Brain microvascular endothelial cell (primary cell): ENCODE measurements at regions not wholly inside any gene's neighbourhood (a gene's known extent, or its start where the extent isn't known, plus 50 kb on each side); places are given as distances from the start of the nearest gene placed in this dataset.

Source experiments
- DNase-seq: peaks from one replicate; pipeline ENCODE4 v3.0.0-alpha.2; 2020
- H3K27ac ChIP-seq: fragments of 250-450 bp; sonication (Bioruptor Pico); 2 replicates; pipeline ENCODE4 v1.5.1; 2020; ENCODE audit warnings: mild to moderate bottlenecking, moderate library complexity
- H3K27me3 ChIP-seq: fragments of 250-450 bp; sonication (Bioruptor Pico); replicated peaks from 2 replicates; pipeline ENCODE4 v1.5.1; 2020; ENCODE audit warnings: mild to moderate bottlenecking
- H3K36me3 ChIP-seq: fragments of 250-450 bp; sonication (Bioruptor Pico); replicated peaks from 2 replicates; pipeline ENCODE4 v1.5.1; 2020; ENCODE audit warnings: mild to moderate bottlenecking
- H3K4me3 ChIP-seq: 2 replicates; pipeline ENCODE4 v1.5.1; 2011; ENCODE audit warnings: low read depth, mild to moderate bottlenecking, control low read depth, low read length, moderate library complexity
- in situ Hi-C: cut with HindIII; loops from 2 replicates; pipeline ENCODE4 v1.10.0; 2017; ENCODE audit warnings: low sequenced_read_pairs, low pct_ligation_motif_present
- TF ChIP-seq, protein P1 (sequence below): IDR thresholded peaks from 2 replicates; pipeline ENCODE4 v1.5.1; 2011; ENCODE audit warnings: low read depth, mild to moderate bottlenecking, moderate library complexity, low read length, control low read depth, inconsistent platforms; ENCODE audit errors: missing control alignments

DNA sequence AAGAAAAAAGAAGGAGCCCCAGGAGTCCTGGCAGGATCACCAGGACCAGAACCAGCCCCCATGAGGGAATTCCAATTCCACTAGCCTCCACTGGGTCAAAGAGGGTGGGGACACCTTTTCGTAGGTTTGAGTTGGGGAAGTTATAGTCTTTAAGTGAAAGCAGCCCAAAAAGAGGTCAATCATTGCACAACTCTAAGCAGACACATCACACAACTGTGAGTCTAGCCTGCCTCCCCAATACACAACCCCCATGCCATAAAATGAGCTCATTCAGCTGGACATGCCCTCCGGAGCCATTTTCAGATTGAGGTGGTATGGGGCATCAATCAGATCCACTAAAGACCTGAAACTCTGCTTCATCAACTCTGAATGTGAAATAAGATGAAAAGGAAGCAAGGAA lies 179.9 kb downstream of the NPHP4 start:
- TF ChIP-seq, protein P1, sequence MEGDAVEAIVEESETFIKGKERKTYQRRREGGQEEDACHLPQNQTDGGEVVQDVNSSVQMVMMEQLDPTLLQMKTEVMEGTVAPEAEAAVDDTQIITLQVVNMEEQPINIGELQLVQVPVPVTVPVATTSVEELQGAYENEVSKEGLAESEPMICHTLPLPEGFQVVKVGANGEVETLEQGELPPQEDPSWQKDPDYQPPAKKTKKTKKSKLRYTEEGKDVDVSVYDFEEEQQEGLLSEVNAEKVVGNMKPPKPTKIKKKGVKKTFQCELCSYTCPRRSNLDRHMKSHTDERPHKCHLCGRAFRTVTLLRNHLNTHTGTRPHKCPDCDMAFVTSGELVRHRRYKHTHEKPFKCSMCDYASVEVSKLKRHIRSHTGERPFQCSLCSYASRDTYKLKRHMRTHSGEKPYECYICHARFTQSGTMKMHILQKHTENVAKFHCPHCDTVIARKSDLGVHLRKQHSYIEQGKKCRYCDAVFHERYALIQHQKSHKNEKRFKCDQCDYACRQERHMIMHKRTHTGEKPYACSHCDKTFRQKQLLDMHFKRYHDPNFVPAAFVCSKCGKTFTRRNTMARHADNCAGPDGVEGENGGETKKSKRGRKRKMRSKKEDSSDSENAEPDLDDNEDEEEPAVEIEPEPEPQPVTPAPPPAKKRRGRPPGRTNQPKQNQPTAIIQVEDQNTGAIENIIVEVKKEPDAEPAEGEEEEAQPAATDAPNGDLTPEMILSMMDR, result no peak
- Histone ChIP-seq H3K4me3 (no peak overlapping the region), H3K27ac (no peak overlapping the region), H3K36me3 (no peaks in the 10 kb centered on the region), H3K27me3 (no peaks in the 10 kb centered on the region)
- in situ Hi-C loops, result no loop called here
- DNase-seq, result no peak

DNA sequence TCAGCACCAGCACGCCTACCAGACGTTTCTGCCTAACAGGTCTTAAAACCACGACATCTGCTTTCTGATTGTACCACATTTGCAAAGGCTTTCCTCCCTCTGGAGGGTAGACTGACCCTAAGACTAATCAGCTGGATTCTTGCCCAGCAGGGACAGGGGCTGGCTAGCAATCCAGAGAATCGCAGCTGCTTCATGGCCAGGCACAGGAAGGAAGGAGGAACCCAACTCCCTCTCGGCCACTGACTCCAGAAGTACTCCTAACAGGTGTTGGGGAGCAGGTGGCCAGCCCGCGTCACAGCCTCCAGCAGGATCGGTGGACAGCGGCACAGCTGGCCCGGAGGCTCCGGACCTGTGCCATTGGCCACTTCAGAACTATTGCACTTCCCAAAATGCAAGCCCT lies 180.8 kb downstream of the NPHP4 start:
- Histone ChIP-seq H3K4me3 (no peak overlapping the region), H3K27me3 (no peaks in the 10 kb centered on the region), H3K27ac (no peak overlapping the region), H3K36me3 (no peaks in the 10 kb centered on the region)
- TF ChIP-seq, protein P1, result no peak
- no peak for DNase-seq
- in situ Hi-C loops, result no loop called here

DNA sequence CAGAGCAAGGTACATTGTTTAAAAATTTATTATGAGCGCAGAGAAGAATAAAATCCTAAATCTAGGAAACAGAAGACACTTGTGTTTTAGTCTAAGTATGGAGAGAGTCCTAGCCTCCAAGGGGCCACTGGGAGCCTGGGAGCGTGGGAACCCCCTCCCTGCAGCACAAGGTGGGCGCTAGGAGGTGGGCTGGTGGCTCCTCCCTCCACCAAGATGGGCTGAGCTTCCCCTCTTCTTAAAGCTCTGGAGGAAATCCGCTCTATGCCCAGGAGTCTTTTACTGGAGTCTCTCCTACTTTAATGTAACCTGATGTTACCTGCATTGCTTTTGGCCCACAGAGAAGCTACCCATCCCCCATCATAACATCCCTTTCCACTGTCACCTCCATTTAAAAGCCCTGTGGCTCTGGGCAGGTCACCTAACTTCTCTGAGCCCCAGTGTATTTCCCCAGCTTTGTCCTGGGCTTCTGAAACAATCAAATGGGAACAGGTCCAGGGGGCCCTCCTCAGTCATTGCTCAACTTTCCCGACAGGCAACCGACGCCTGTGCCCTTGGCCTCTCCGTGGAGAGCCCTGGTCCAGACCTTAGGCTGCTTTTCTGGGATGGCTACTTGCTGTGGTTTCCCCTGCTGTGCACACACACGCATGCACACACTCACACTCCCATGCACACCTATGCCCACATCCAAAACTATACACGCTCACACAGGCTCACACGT lies 181.5 kb downstream of the NPHP4 start:
- no peak overlapping the region for H3K27ac ChIP-seq
- in situ Hi-C loops, result no loop called here
- TF ChIP-seq, protein P1, result no peak

DNA sequence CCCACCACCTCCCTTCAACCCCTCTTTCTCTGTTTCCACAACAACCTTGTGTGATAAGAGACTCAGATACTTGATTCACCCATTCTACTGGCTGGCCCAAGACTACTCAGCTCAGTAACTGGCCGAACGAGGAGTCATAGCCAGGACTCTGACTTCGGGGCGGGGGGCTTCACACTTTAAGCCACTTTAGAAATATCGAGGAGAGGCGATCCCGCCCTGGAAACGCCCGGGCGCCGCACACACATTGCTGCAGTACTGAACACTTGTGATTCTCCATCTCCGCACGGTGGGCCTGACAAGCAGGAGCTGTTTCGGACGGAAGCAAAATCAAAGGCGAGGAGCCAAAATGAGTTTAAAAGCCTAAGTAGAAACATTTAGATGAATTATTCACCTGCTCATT lies 182.1 kb downstream of the NPHP4 start:
- H3K36me3 ChIP-seq, result no peaks in the 10 kb centered on the region
- in situ Hi-C loops, result no loop called here
- H3K27me3 ChIP-seq, result no peaks in the 10 kb centered on the region
- H3K4me3 ChIP-seq, result no peak overlapping the region
- no peak overlapping the region for H3K27ac ChIP-seq
- TF ChIP-seq, protein P1, result no peak
- DNase-seq, result no peak

More for the DNA sequence above, 181.5 kb downstream of the NPHP4 start:
- no peak for DNase-seq
- no peaks in the 10 kb centered on the region for H3K36me3 ChIP-seq
- no peak overlapping the region for H3K4me3 ChIP-seq
- no peaks in the 10 kb centered on the region for H3K27me3 ChIP-seq

DNA sequence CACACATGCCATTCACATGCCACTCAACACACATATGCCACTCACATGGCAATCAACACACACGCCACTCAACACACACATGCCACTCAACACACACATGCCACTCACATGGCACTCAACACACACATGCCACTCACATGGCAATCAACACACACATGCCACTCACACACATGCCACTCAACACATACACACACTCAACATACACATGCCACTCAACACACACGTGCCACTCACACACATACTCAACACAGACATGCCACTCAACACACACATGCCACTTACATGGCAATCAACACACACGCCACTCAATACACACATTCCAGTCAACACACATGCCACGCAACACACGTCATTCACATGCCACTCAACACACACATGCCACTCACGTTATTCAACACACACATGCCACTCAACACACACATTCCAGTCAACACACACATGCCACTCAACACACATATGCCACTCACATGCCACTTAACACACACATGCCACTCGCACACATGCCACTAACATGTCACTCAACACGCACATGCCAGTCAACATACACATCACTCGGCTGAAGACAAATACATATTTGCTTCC lies 182.9 kb downstream of the NPHP4 start:
- Histone ChIP-seq H3K36me3 (no peaks in the 10 kb centered on the region), H3K27me3 (no peaks in the 10 kb centered on the region), H3K4me3 (no peak overlapping the region), H3K27ac (no peak overlapping the region)
- TF ChIP-seq, protein P1, result no peak
- in situ Hi-C loops, result no loop called here
- DNase-seq, result no peak
